OCI-LY3 (cell line): ENCODE measurements at regions not wholly inside any gene's neighbourhood (a gene's known extent, or its start where the extent isn't known, plus 50 kb on each side); places are given as distances from the start of the nearest gene placed in this dataset.

ENCODE experiments used
- CTCF ChIP-seq: fragments of 200-600, 300-600 bp; sonication (generic); IDR thresholded peaks from 2 replicates; pipeline ENCODE4 v1.5.1; 2014; ENCODE audit warnings: antibody characterized with exemption, low read length, low read depth
- EZH2phosphoT487 ChIP-seq: fragments of 200-600 bp; shearing (Covaris generic); IDR thresholded peaks from 2 replicates; pipeline ENCODE4 v1.6.1; 2018; ENCODE audit warnings: antibody characterized with exemption, mixed run types, low read depth

- TF ChIP-seq CTCF = no peak
- TF ChIP-seq EZH2phosphoT487 = no peak
These were observed 108.6 kb downstream of the C17orf67 start for GRCh38 chr17:56725144-56725543.
